Activated CD4-positive, alpha-beta memory T cell treated with anti-CD3 and anti-CD28 coated beads for 36 hours (primary cell): ENCODE measurements at regions not wholly inside any gene's neighbourhood (a gene's known extent, or its start where the extent isn't known, plus 50 kb on each side); places are given as distances from the start of the nearest gene placed in this dataset.

ENCODE experiments used
- CTCF ChIA-PET: fragments of 350-600 bp; sonication (Branson Sonifier 250); formaldehyde crosslinking; loops from one replicate; lab custom pipeline; 2021; ENCODE audit warnings: antibody characterized with exemption, inconsistent platforms; lab: Charles Lee
- POLR2A ChIA-PET: fragments of 350-600 bp; sonication (Branson Sonifier 250); formaldehyde crosslinking; loops from one replicate; lab custom pipeline; 2021; ENCODE audit warnings: antibody characterized with exemption; lab: Charles Lee
- DNase-seq: peaks from one replicate; pipeline ENCODE4 v3.0.0-alpha.2; 2020
- H3K27ac Mint-ChIP-seq: one replicate; pipeline ENCODE4 v1.8.0; 2021; ENCODE audit warnings: mixed read lengths
- H3K27me3 Mint-ChIP-seq: one replicate; pipeline ENCODE4 v1.8.0; 2021; ENCODE audit warnings: mixed read lengths
- H3K36me3 Mint-ChIP-seq: one replicate; pipeline ENCODE4 v1.8.0; 2021; ENCODE audit warnings: mixed read lengths
- H3K4me1 Mint-ChIP-seq: one replicate; pipeline ENCODE4 v1.8.0; 2021; ENCODE audit warnings: low read depth, mixed read lengths
- H3K4me3 Mint-ChIP-seq: one replicate; pipeline ENCODE4 v1.8.0; 2021; ENCODE audit warnings: mild to moderate bottlenecking, mixed read lengths
- H3K9me3 Mint-ChIP-seq: one replicate; pipeline ENCODE4 v1.8.0; 2021; ENCODE audit warnings: mixed read lengths
- intact Hi-C: fragments of 100-400 bp; cut with micrococcal nuclease; formaldehyde crosslinking; loops from one replicate; pipeline ENCODE4 v1.15.1; 2023

GRCh38 chr3:147939425-147939824, 530.3 kb downstream of the ZIC1 start:
- ChIA-PET CTCF (no interaction called here), POLR2A (no interaction called here)
- no peak overlapping the region for H3K27ac Mint-ChIP-seq
- no peaks in the 10 kb centered on the region for H3K9me3 Mint-ChIP-seq
- DNase-seq: no peak
- no peaks in the 10 kb centered on the region for H3K4me1 Mint-ChIP-seq
- H3K27me3 Mint-ChIP-seq: no peaks in the 10 kb centered on the region
- no peak overlapping the region for H3K4me3 Mint-ChIP-seq
- H3K36me3 Mint-ChIP-seq: no peaks in the 10 kb centered on the region
- intact Hi-C loops: no loop called here

GRCh38 chr3:147939839-147940238, 530.7 kb downstream of the ZIC1 start:
- ChIA-PET CTCF (no interaction called here), POLR2A (no interaction called here)
- H3K4me1 Mint-ChIP-seq: no peaks in the 10 kb centered on the region
- H3K36me3 Mint-ChIP-seq: no peaks in the 10 kb centered on the region
- intact Hi-C loops: no loop called here
- no peak overlapping the region for H3K4me3 Mint-ChIP-seq
- H3K27ac Mint-ChIP-seq: no peak overlapping the region
- H3K9me3 Mint-ChIP-seq: no peaks in the 10 kb centered on the region
- no peak for DNase-seq
- no peaks in the 10 kb centered on the region for H3K27me3 Mint-ChIP-seq

DNA sequence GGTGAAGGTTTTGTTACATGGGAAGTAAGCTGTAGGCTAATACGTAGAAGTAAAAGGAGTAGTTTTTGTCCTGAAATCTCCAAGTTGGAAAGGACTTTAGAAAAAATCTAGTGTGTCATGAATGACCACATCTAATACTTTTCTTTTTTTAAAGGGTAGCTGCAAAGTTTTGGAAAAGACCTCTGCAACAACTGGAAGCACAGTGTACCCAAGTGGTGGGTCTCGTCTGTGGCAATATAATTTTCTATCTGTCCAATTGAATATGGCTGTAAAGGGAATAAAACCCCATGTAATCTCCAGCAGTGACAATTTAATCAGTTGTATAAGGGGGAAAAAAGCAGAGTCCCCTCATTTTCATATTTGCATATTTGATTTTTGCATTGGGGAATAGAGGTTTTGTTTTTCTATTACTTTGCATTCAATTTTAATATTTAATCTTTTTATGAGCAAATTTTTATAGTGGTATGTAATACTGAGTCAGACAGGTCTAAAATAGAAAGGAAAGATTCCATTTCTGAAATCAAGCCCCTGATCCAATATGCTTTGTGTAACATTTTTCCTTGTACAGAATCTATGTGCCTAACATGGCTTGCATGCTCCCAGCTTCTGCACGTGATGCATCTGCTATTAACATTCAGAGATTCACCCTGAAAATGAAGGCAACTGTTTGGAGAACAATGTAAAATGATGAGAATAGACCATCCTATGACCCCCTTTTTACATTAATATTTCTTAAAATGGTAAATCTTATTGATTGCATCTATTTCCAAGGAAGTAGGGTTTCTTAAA, 531.4 kb downstream of the ZIC1 start:
- no peaks in the 10 kb centered on the region for H3K27me3 Mint-ChIP-seq
- no peak overlapping the region for H3K4me3 Mint-ChIP-seq
- H3K9me3 Mint-ChIP-seq: no peaks in the 10 kb centered on the region
- DNase-seq: no peak
- CTCF ChIA-PET: no interaction called here
- no peaks in the 10 kb centered on the region for H3K4me1 Mint-ChIP-seq
- no peak overlapping the region for H3K27ac Mint-ChIP-seq
- no peaks in the 10 kb centered on the region for H3K36me3 Mint-ChIP-seq
- intact Hi-C loops: no loop called here
- POLR2A ChIA-PET: no interaction called here

GRCh38 chr3:147941969-147942368, 532.8 kb downstream of the ZIC1 start:
- H3K4me1 Mint-ChIP-seq: peaks cover 2% of the 10 kb centered on the region
- CTCF ChIA-PET: no interaction called here
- no peak overlapping the region for H3K4me3 Mint-ChIP-seq
- POLR2A ChIA-PET: no interaction called here
- no peak for DNase-seq
- H3K36me3 Mint-ChIP-seq: no peaks in the 10 kb centered on the region
- intact Hi-C loops: no loop called here
- H3K9me3 Mint-ChIP-seq: peaks cover 2% of the 10 kb centered on the region
- no peaks in the 10 kb centered on the region for H3K27me3 Mint-ChIP-seq
- H3K27ac Mint-ChIP-seq: no peak overlapping the region

GRCh38 chr3:147943265-147943945, 534.2 kb downstream of the ZIC1 start:
- CTCF ChIA-PET: no interaction called here
- Mint-ChIP-seq H3K4me3 (no peak overlapping the region), H3K9me3 (peaks cover 2% of the 10 kb centered on the region), H3K36me3 (no peaks in the 10 kb centered on the region), H3K27ac (no peak overlapping the region), H3K4me1 (peaks cover 2% of the 10 kb centered on the region), H3K27me3 (no peaks in the 10 kb centered on the region)
- intact Hi-C loops: no loop called here
- POLR2A ChIA-PET: no interaction called here
- DNase-seq: no peak

GRCh38 chr3:147945968-147946519, 536.9 kb downstream of the ZIC1 start:
- Mint-ChIP-seq H3K27ac (no peak overlapping the region), H3K4me3 (no peak overlapping the region), H3K4me1 (peaks cover 2% of the 10 kb centered on the region), H3K36me3 (no peaks in the 10 kb centered on the region), H3K9me3 (peaks cover 2% of the 10 kb centered on the region), H3K27me3 (no peaks in the 10 kb centered on the region)
- intact Hi-C loops: no loop called here
- DNase-seq: no peak
- ChIA-PET CTCF (no interaction called here), POLR2A (no interaction called here)

DNA sequence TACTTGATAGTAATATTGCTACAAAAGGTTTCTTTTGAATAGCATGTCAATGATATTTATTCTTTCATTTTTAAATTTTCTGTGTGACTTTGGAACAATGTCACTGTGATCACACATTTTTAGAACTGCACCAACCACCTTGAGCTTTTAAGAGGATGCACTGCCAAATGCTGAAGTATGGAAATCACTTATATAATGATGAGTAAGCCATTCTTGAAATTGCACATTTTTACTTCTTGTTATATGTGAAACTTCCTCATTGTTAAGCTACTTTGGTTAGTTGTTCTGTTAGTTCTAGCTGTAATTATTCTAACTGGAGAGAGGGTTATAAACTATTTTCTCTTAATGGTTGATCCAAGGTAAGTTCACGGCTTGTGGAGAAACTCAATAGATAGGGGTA, 547.5 kb downstream of the ZIC1 start:
- Mint-ChIP-seq H3K4me1 (no peaks in the 10 kb centered on the region), H3K27ac (no peak overlapping the region), H3K9me3 (peaks cover 2% of the 10 kb centered on the region), H3K27me3 (no peaks in the 10 kb centered on the region), H3K4me3 (no peak overlapping the region), H3K36me3 (no peaks in the 10 kb centered on the region)
- no peak for DNase-seq
- ChIA-PET POLR2A (no interaction called here), CTCF (no interaction called here)
- intact Hi-C loops: no loop called here

GRCh38 chr3:147958754-147959153, 549.6 kb downstream of the ZIC1 start:
- CTCF ChIA-PET: no interaction called here
- Mint-ChIP-seq H3K27ac (no peak overlapping the region), H3K9me3 (peaks cover 2% of the 10 kb centered on the region), H3K36me3 (no peaks in the 10 kb centered on the region), H3K4me1 (no peaks in the 10 kb centered on the region), H3K4me3 (no peak overlapping the region), H3K27me3 (no peaks in the 10 kb centered on the region)
- no peak for DNase-seq
- intact Hi-C loops: no loop called here
- POLR2A ChIA-PET: no interaction called here

DNA sequence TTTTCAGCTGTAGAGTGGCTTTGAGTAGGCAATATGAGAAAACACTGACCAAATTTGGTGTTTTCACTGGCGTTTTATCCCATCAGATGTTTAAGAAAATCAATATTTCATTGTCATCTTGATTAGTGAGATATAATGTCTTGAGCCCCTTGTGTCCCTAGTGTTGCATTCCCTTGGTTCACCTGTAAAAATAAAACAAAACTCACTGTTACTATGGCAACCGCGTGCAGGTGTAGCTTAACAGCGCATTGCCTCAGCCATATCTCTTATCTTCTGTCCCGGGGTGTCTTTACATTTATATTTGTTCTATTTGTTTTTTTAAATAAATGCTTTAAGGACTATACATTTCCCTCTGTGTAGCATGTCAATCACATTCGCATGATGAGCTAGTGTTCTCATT, 551.6 kb downstream of the ZIC1 start:
- Mint-ChIP-seq H3K36me3 (no peaks in the 10 kb centered on the region), H3K9me3 (no peaks in the 10 kb centered on the region), H3K4me1 (no peaks in the 10 kb centered on the region), H3K4me3 (no peak overlapping the region), H3K27ac (no peak overlapping the region), H3K27me3 (no peaks in the 10 kb centered on the region)
- DNase-seq: no peak
- ChIA-PET POLR2A (no interaction called here), CTCF (no interaction called here)
- intact Hi-C loops: no loop called here

GRCh38 chr3:147962408-147963164, 553.4 kb downstream of the ZIC1 start:
- POLR2A ChIA-PET: no interaction called here
- no peaks in the 10 kb centered on the region for H3K36me3 Mint-ChIP-seq

DNA sequence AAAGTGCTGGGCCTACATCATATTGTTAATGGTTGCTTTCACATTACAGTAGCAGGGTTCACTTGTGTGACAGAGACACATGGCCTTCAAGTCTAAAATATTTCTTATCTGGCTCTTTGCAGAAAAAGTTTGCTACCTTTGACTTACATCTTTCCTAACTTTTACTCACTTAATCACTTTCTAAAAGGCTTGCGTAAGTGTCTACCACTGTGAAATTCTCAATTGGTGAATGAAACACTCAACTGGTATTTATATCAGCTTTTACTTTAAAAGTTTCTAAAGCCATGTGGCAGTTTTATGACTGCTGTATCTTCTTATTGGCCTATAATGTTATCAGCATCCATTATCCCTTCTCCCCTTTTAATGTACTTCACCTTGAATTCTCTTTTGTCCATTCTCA, 554.5 kb downstream of the ZIC1 start:
- DNase-seq: no peak
- ChIA-PET CTCF (no interaction called here), POLR2A (no interaction called here)
- no peak overlapping the region for H3K27ac Mint-ChIP-seq
- H3K4me1 Mint-ChIP-seq: no peaks in the 10 kb centered on the region
- H3K4me3 Mint-ChIP-seq: no peak overlapping the region
- intact Hi-C loops: no loop called here
- no peaks in the 10 kb centered on the region for H3K9me3 Mint-ChIP-seq
- no peaks in the 10 kb centered on the region for H3K36me3 Mint-ChIP-seq
- no peaks in the 10 kb centered on the region for H3K27me3 Mint-ChIP-seq

More at GRCh38 chr3:147962408-147963164, 553.4 kb downstream of the ZIC1 start:
- no peaks in the 10 kb centered on the region for H3K4me1 Mint-ChIP-seq
- no peak overlapping the region for H3K27ac Mint-ChIP-seq
- CTCF ChIA-PET: no interaction called here
- DNase-seq: no peak
- H3K9me3 Mint-ChIP-seq: no peaks in the 10 kb centered on the region
- intact Hi-C loops: no loop called here
- no peak overlapping the region for H3K4me3 Mint-ChIP-seq
- H3K27me3 Mint-ChIP-seq: no peaks in the 10 kb centered on the region

GRCh38 chr3:147975165-147975564, 566.0 kb downstream of the ZIC1 start:
- DNase-seq: no peak
- Mint-ChIP-seq H3K4me1 (no peaks in the 10 kb centered on the region), H3K27me3 (no peaks in the 10 kb centered on the region), H3K36me3 (no peaks in the 10 kb centered on the region), H3K9me3 (peaks cover 4% of the 10 kb centered on the region), H3K4me3 (no peak overlapping the region), H3K27ac (no peak overlapping the region)
- intact Hi-C loops: no loop called here
- POLR2A ChIA-PET: interaction anchor here (0.5 kb wide), 1 partner anchor 1166 kb away, joined by 3 read pairs; no protein-coding TSS in a partner anchor
- CTCF ChIA-PET: no interaction called here
